ENCODE measurements at regions not wholly inside any gene's neighbourhood (a gene's known extent, or its start where the extent isn't known, plus 50 kb on each side); places are given as distances from the start of the nearest gene placed in this dataset.

DNA sequence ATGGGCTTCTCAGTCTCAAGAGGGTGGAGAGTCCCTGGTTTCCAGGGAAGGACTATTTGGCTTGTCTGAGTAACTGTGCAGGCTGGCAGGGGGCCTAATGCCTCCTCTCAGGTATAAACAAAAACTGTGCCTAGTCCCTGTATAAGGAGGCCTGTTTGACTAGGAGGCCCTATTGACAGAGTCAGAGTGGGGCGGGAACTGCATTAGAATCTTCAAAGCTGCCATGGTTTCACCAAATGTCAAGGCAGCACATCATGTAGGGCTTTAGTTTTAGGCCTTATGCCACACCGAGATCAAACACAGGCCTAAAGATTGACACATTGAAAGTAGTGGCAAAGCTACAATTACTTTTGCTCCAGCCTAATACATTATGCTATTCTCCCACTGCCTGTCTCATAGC lies 611.5 kb upstream of the B3GAT1 start:
- TF ChIP-seq, protein P1, sequence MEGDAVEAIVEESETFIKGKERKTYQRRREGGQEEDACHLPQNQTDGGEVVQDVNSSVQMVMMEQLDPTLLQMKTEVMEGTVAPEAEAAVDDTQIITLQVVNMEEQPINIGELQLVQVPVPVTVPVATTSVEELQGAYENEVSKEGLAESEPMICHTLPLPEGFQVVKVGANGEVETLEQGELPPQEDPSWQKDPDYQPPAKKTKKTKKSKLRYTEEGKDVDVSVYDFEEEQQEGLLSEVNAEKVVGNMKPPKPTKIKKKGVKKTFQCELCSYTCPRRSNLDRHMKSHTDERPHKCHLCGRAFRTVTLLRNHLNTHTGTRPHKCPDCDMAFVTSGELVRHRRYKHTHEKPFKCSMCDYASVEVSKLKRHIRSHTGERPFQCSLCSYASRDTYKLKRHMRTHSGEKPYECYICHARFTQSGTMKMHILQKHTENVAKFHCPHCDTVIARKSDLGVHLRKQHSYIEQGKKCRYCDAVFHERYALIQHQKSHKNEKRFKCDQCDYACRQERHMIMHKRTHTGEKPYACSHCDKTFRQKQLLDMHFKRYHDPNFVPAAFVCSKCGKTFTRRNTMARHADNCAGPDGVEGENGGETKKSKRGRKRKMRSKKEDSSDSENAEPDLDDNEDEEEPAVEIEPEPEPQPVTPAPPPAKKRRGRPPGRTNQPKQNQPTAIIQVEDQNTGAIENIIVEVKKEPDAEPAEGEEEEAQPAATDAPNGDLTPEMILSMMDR (IDR thresholded peaks at IDR 0.05), result no peak
- no peak for TF ChIP-seq POLR2A (IDR thresholded peaks at IDR 0.05)

All from heart left ventricle (tissue), 13 donors.